Posterior cingulate gyrus (tissue), 11 donors: ENCODE measurements at regions not wholly inside any gene's neighbourhood (a gene's known extent, or its start where the extent isn't known, plus 50 kb on each side); places are given as distances from the start of the nearest gene placed in this dataset.

Source experiments
- DNase-seq, 10 donors: peaks; one replicate each; pipeline versions ENCODE4 v3.0.0 to v3.0.0-alpha.2; 2020 to 2021; ENCODE audit warnings: mixed read lengths in 3 of 10
- intact Hi-C: fragments of 100-400 bp; cut with DNase I; formaldehyde crosslinking; loops from one replicate; pipeline ENCODE4 v1.15.1; 2023

GRCh38 chr3:194070220-194070633 is 65.7 kb upstream of the HES1 start:
- intact Hi-C loops: loop anchor here (2.0 to 10.0 kb wide), 3 partner anchors 71 to 245 kb away; no protein-coding TSS in a partner anchor
- no peak for DNase-seq

GRCh38 chr3:194070634-194071409 is 65.1 kb upstream of the HES1 start:
- intact Hi-C loops: loop anchor here (2.0 to 10.0 kb wide), 3 partner anchors 70 to 244 kb away; no protein-coding TSS in a partner anchor
- DNase-seq: peak; percentile 37 to 94 (median 66)

- DNase-seq: no peak
- intact Hi-C loops: loop anchor here (10.0 kb wide), 2 partner anchors 107 to 243 kb away; no protein-coding TSS in a partner anchor
Measured at GRCh38 chr3:194072097-194072428, 63.9 kb upstream of the HES1 start.

GRCh38 chr3:194072691-194073279 is 63.2 kb upstream of the HES1 start:
- DNase-seq: no peak
- intact Hi-C loops: loop anchor here (10.0 kb wide), 2 partner anchors 108 to 242 kb away; no protein-coding TSS in a partner anchor

GRCh38 chr3:194073926-194074325 is 62.0 kb upstream of the HES1 start:
- intact Hi-C loops: loop anchor here (10.0 kb wide), 2 partner anchors 109 to 241 kb away; no protein-coding TSS in a partner anchor
- DNase-seq: no peak

GRCh38 chr3:194075088-194075615 is 60.8 kb upstream of the HES1 start:
- no peak for DNase-seq
- intact Hi-C loops: loop anchor here (10.0 kb wide), 2 partner anchors 110 to 240 kb away; no protein-coding TSS in a partner anchor

- intact Hi-C loops: loop anchor here (10.0 kb wide), 2 partner anchors 111 to 239 kb away; no protein-coding TSS in a partner anchor
- DNase-seq: no peak
Measured at GRCh38 chr3:194075802-194076460, 60.0 kb upstream of the HES1 start.

GRCh38 chr3:194076475-194076874 is 59.5 kb upstream of the HES1 start:
- intact Hi-C loops: loop anchor here (10.0 kb wide), 2 partner anchors 112 to 238 kb away; no protein-coding TSS in a partner anchor

GRCh38 chr3:194077602-194078001 is 58.3 kb upstream of the HES1 start:
- DNase-seq: no peak
- intact Hi-C loops: loop anchor here (10.0 kb wide), 2 partner anchors 113 to 237 kb away; no protein-coding TSS in a partner anchor

More at GRCh38 chr3:194076475-194076874, 59.5 kb upstream of the HES1 start:
- no peak for DNase-seq

GRCh38 chr3:194078045-194078821 is 57.7 kb upstream of the HES1 start:
- no peak for DNase-seq
- intact Hi-C loops: loop anchor here (10.0 kb wide), 2 partner anchors 113 to 237 kb away; no protein-coding TSS in a partner anchor

GRCh38 chr3:194079702-194080172 is 56.2 kb upstream of the HES1 start:
- DNase-seq: no peak
- intact Hi-C loops: loop anchor here (10.0 kb wide), 2 partner anchors 115 to 235 kb away; no protein-coding TSS in a partner anchor

GRCh38 chr3:194080436-194080835 is 55.5 kb upstream of the HES1 start:
- intact Hi-C loops: no loop called here
- no peak for DNase-seq

- DNase-seq: no peak
- intact Hi-C loops: no loop called here
Measured at GRCh38 chr3:194080913-194081800, 54.8 kb upstream of the HES1 start.

- no peak for DNase-seq
Measured at GRCh38 chr3:194081826-194082225, 54.1 kb upstream of the HES1 start.

GRCh38 chr3:194082743-194083636 is 53.0 kb upstream of the HES1 start:
- intact Hi-C loops: no loop called here
- peak in 1 of 10 donors; percentile 72 for DNase-seq

More at GRCh38 chr3:194081826-194082225, 54.1 kb upstream of the HES1 start:
- intact Hi-C loops: no loop called here

GRCh38 chr3:194083637-194084224 is 52.2 kb upstream of the HES1 start:
- intact Hi-C loops: no loop called here
- DNase-seq: no peak

GRCh38 chr3:194084284-194084683 is 51.7 kb upstream of the HES1 start:
- intact Hi-C loops: no loop called here
- DNase-seq: no peak
